ENCODE measurements at regions not wholly inside any gene's neighbourhood (a gene's known extent, or its start where the extent isn't known, plus 50 kb on each side); places are given as distances from the start of the nearest gene placed in this dataset.

DNA sequence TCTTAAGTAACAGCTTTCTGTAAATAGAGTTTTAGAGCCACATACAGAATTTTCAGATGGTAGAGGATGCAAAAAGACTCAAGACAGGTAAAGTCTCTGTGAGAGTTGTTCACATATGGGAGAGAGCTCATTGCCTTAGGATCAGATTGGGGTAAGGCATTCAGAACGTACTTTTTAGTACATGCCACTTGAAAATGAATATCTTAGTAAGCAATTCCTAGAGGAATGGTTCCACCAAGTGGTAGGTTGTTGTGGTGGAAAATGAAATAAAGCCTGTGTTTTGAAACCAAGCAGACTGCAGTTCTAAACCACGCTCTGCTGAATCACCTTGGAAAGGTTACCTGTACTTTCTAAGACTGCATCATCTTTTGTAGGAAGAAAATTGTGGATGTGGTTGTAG, 547.0 kb upstream of the LCORL start:
- FAIRE-seq (no peak), DNase-seq (ENCODE audit: insufficient read length, low spot score) (no peak)

DNA sequence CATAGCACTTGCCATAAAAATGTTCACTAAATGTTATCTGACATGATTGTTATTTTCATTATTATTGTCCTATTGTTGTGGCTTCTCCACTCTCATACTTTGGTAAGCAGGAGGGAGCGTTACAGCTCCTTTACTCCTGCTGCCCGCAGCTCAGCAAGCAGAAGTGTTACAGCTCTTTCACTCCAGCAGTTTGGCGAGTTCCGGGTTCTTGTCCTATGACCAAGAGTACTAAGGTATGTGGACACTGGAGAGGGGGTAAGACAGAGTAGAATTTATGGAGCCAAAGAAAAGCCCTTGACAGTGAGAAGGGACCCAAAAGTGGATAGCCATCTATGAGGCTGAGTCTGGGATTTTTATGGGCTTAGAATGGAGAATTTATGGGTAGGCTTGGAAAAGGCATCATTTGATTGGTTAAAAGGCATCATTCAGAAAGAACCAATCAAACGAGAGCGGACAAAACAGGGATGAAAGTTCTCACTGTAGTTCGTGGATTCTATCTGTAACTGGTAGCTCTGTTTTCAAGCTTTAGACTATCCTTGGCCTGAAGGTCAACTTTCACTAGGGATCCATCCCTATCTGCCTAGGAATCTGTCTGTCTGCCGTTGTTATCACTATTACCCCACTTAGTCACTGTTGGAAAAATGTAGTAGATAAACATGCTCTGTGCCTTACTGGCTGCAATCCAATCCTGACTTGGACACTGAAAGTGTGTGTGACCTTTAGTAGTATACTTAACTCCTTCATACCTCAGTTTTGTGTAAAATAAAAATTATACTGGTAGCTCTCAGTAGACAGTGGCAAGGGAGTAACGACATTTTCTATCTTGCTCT, 545.6 kb upstream of the LCORL start:
- DNase-seq (ENCODE audit: insufficient read length, low spot score) (no peak), FAIRE-seq (no peak)

- FAIRE-seq (no peak), DNase-seq (ENCODE audit: insufficient read length, low spot score) (no peak)
Measured at GRCh38 chr4:18559492-18559891, 537.9 kb upstream of the LCORL start.

GRCh38 chr4:18556402-18556801, 534.8 kb upstream of the LCORL start:
- FAIRE-seq (no peak), DNase-seq (ENCODE audit: insufficient read length, low spot score) (no peak)

DNA sequence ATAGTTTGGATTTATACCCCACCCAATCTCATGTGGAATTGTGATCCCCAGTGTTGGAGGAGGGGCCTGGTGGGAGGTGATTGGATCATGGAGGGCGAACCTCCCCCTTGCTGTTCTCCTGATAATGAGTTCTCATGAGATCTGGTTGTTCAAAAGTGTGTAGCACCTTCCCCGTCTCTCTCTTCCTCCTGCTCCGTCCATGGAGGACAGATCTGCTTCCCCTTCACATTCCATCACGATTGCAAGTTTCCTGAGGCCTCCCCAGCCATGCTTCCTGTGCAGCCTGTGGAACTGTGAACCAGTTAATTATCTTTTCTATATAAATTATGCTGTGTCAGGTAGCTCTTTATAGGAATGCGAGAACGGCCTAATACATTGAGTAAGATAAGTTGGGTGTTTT, 518.8 kb upstream of the LCORL start:
- DNase-seq (ENCODE audit: insufficient read length, low spot score) (no peak), FAIRE-seq (no peak)

DNA sequence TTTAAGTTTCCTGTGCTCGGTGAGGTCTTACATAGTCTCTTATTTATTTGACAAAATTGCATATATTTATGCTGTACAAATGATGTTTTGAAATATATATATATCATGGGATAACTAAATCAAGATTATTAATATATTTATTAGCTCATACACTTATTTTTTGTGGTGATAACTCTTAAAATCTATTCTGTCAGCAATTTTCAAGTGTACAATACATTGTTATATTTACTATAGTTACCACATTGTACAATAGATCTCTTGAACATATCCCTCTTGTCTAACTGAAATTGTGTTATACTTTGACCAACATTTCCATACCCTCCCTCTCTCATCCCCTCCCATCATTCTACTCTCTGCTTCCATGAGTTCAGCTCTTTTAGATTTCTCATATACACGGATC, 516.6 kb upstream of the LCORL start:
- DNase-seq (ENCODE audit: insufficient read length, low spot score) (no peak), FAIRE-seq (no peak)

- FAIRE-seq = no peak
- DNase-seq (ENCODE audit: insufficient read length, low spot score) = no peak
Measured at GRCh38 chr4:18536428-18536827, 514.9 kb upstream of the LCORL start.

DNA sequence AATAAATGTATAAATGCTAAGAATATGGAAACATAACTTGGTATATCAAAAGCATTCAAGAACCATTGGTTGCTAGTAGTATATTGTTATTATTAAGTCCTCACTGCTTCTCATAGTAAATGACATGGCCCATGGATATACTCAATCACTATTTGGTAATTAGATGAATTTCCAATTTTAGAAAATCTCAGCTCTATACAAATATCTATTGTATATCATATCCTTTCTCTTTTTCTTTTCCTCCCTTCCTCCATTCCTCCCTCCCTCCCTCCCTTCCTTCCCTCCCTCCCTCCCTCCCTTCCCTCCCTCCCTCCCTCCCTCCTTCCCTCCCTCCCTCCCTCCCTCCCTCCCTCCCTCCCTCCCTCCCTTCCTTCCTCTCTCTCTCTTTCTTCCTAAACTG, 514.4 kb upstream of the LCORL start:
- DNase-seq (ENCODE audit: insufficient read length, low spot score) (no peak), FAIRE-seq (no peak)

DNA sequence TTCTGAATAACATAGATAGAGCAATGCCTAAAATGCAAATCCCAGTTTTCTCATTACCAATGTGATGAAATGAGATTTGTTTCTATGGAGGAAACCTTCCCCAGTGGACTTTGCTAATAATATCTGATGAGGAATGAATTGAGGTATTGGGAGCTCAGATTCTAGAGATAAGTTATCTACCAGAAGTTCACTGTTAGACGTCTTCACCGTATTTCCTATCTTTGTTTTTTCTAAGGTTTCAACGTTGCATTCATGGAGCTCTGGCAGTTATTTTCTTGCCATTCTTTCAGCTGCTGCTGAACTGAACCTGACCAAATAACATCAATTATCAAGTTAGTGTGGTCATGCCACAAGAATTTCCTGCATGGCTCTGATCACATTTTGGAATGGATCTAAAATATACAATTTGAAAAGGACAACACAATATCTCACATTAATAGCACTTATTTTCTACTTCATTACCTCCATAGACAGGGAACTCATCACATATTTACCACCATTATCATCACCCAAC, 511.8 kb upstream of the LCORL start:
- DNase-seq (ENCODE audit: insufficient read length, low spot score) (no peak), FAIRE-seq (no peak)

- no peak for FAIRE-seq
Measured at GRCh38 chr4:18531731-18532130, 510.2 kb upstream of the LCORL start.

DNA sequence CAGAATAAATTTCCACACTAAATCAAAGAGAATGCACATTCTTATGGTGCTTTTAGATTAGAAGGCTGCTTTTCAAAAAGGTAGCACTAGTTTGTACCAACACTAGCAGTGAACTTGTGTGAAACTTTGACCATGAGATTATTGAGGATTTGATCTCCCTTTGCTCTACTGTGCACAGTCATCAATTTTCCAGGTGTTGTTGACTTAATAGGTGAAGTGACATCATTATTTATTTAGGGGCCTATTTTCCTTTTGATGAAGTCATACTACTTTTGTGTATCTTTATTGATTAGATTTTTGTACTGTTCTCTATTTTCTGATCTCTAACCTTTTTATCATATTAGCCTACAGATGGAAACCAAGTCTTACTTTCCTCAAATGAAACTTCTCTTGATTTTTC, 507.9 kb upstream of the LCORL start:
- no peak for FAIRE-seq

More at GRCh38 chr4:18531731-18532130, 510.2 kb upstream of the LCORL start:
- no peak for DNase-seq (ENCODE audit: insufficient read length, low spot score)

DNA sequence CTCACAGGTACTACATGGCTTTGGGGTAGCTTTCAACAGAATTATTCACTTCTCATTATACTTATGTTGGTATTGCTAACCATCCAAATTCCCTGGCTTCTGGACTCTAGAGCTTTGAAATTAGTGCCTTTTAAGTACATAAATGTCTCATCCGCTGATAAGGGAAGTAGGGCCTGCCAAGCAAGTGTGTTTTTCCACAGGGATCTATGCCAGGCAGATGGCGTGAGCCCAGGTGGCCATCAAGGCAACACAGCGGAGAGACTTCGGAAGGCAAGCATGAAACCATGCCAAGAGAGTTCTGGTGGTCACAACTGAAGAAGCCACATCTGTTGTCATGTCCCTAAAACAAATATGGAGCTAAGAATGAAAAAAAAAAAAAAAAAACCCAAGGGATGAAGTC, 503.1 kb upstream of the LCORL start:
- FAIRE-seq = no peak
- no peak for DNase-seq (ENCODE audit: insufficient read length, low spot score)

More for the DNA sequence above, 507.9 kb upstream of the LCORL start:
- DNase-seq (ENCODE audit: insufficient read length, low spot score) = no peak

DNA sequence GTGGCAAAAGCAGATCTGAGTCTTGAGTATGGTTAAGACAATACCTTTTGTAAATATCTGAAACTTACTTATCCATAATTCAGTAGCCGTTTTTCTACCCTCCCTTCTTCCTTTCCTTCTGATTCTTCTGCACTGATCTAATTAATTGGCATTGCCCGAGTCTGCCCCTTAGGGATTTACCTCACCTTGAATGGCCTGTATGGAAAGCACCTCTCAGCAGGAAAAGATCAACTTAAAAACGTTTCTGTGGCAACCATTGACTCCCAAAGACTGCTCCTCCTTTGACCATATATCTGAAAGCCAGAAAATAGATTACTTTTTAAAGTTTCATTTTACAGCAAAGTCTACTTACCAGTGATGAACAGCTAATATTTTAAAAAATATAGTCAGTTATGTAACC, 496.5 kb upstream of the LCORL start:
- FAIRE-seq (no peak), DNase-seq (ENCODE audit: insufficient read length, low spot score) (no peak)

DNA sequence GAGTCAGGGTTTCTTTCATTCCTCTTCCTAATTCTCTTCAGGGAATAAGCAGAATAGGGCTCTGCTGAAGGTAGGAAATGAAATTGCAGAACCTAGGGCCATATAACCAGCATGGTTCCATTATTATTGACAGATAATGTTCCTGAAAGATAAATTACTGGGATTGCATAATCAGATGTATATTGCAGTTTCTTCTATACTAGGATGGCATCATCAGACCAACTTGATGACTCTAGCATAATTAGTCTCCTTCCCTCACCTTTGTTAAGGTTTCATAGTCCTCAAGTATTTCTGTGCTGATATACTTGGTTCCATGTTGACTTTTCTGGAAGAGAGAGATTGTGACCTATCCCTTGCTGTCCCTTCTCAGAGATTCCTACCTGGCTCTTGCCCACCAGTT, 492.3 kb upstream of the LCORL start:
- DNase-seq (ENCODE audit: insufficient read length, low spot score) (no peak), FAIRE-seq (no peak)

DNA sequence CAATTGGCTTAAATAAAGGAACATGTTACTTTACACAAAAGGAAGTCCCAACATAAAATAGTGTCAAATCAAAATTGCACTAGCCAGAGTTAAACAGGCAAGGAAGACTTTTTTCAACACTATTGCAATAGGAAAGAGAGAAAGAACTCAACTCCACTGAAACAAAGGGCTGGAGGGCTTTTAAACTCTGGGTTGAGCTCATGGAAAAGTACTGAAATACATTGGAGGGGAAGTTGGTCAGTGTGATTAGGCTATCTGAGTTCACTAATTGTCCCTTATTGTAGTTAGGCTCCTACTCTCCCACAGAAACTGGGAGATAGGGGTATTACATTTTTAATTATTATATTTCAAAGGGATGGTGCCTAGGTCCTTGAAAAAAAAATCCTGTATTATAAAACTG, 491.2 kb upstream of the LCORL start:
- DNase-seq (ENCODE audit: insufficient read length, low spot score) (no peak), FAIRE-seq (no peak)

DNA sequence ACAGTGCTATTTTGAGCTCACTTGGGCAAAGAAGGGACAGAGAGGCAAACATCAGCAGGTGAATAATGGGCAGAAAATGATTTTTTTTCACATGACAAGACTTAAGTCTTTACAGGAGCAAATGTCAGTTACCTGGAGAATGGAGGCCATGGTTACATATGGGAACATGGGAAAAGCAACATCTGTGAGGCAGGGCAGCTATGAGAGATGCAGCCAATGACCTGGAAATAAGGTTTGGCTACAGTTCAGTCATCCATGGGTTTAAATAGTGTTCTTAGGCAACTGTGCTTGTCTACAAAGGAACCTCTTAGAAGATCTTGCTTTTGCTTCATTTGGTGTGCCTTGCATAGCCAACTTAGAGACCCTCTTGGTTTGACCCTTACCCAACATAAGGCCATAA, 490.2 kb upstream of the LCORL start:
- DNase-seq (ENCODE audit: insufficient read length, low spot score) = no peak
- FAIRE-seq = no peak

GRCh38 chr4:18508786-18509185, 487.2 kb upstream of the LCORL start:
- FAIRE-seq = no peak
- no peak for DNase-seq (ENCODE audit: insufficient read length, low spot score)

DNA sequence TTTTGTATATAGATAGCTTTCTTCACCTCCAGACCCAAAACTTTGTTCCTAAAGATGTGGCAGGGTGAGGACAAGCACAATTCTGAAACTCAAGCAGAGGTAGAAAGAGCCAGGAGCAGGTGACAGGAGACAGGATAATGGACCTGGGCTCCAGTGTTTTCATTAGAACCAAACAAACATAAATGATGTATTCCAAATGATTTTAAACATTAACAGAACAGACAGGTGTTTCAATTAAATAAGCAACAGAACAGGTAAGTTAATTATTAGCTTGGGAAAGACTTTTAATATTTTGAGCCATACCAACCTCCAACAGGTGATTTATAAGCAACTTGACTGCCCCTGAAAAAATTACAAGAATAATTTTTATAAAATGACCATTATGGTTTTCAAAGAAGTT, 459.4 kb upstream of the LCORL start:
- no peak for DNase-seq (ENCODE audit: insufficient read length, low spot score)
- no peak for FAIRE-seq

DNA sequence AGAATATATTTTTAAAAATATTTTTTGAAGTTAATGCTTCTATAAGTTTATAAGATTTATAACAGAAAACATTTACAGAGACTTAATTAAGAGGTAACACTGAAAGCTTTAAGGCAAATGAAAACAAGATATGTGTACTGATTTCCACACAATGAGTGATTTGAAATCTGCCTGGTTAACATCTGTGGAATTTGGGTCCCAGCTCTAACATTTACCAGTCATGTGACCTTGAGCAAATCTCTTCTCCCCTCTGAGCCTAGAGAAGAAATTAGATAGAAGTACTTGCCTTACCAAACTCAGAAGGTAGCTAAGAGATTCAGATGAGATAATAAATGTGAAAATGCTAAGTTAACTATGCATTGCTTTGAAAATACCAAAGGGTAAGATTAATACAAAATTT, 458.8 kb upstream of the LCORL start:
- DNase-seq (ENCODE audit: insufficient read length, low spot score) = no peak

GRCh38 chr4:18479825-18480224, 458.3 kb upstream of the LCORL start:
- DNase-seq (ENCODE audit: insufficient read length, low spot score) (no peak), FAIRE-seq (no peak)

More for the DNA sequence above, 458.8 kb upstream of the LCORL start:
- no peak for FAIRE-seq

GRCh38 chr4:18463987-18464559, 442.5 kb upstream of the LCORL start:
- FAIRE-seq (no peak), DNase-seq (ENCODE audit: insufficient read length, low spot score) (no peak)

- DNase-seq (ENCODE audit: insufficient read length, low spot score) (no peak), FAIRE-seq (no peak)
Measured at GRCh38 chr4:18458465-18458864, 436.9 kb upstream of the LCORL start.
